A673 (cell line): ENCODE measurements at regions not wholly inside any gene's neighbourhood (a gene's known extent, or its start where the extent isn't known, plus 50 kb on each side); places are given as distances from the start of the nearest gene placed in this dataset.

ENCODE experiments used
- BruUV-seq: library from RNA; stranded (reverse); fragments of 400-500 nt; replicated peaks from 2 replicates; lab custom pipeline; 2021; lab: Mats Ljungman, UMichigan
- CTCF ChIA-PET: fragments of 300-600 bp; sonication (Branson Sonifier 250); formaldehyde crosslinking; loops from one replicate; lab custom pipeline; 2022; ENCODE audit warnings: antibody characterized with exemption; lab: Charles Lee
- POLR2A ChIA-PET: fragments of 300-600 bp; sonication (Branson Sonifier 250); formaldehyde crosslinking; loops from one replicate; lab custom pipeline; 2022; ENCODE audit warnings: antibody characterized with exemption; ENCODE audit not compliant: low non-redundant PET; lab: Charles Lee
- DNase-seq: peaks from one replicate; pipeline ENCODE4 v3.0.0-alpha.2; 2015; ENCODE audit warnings: low spot score
- H3K27ac ChIP-seq: fragments of 200-600 bp; sonication (generic); 2 replicates; pipeline ENCODE4 v1.5.1; 2016; ENCODE audit warnings: mixed run types, low read depth, mild to moderate bottlenecking, mixed read lengths, antibody characterized with exemption, low read length; ENCODE audit not compliant: poor library complexity, severe bottlenecking
- H3K27me3 ChIP-seq: fragments of 200-600 bp; sonication (generic); replicated peaks from 2 replicates; pipeline ENCODE4 v1.6.1; 2017; ENCODE audit warnings: mixed run types, low read depth, mild to moderate bottlenecking, mixed read lengths, antibody characterized with exemption, low read length; ENCODE audit not compliant: insufficient read depth, poor library complexity
- H3K36me3 ChIP-seq: fragments of 200-600 bp; sonication (generic); 2 replicates; pipeline ENCODE4 v1.6.1; 2016; ENCODE audit warnings: mixed run types, mild to moderate bottlenecking, mixed read lengths, antibody characterized with exemption, low read length; ENCODE audit not compliant: insufficient read depth, poor library complexity, severe bottlenecking
- H3K4me1 ChIP-seq: fragments of 200-600 bp; sonication (generic); 2 replicates; pipeline ENCODE4 v1.6.1; 2017; ENCODE audit warnings: mixed run types, mild to moderate bottlenecking, mixed read lengths, antibody characterized with exemption, low read length; ENCODE audit not compliant: insufficient read depth, poor library complexity, severe bottlenecking
- H3K4me3 ChIP-seq: fragments of 200-600 bp; sonication (generic); 2 replicates; pipeline ENCODE4 v1.5.1; 2016; ENCODE audit warnings: low read depth, mixed run types, mild to moderate bottlenecking, mixed read lengths, low read length; ENCODE audit not compliant: poor library complexity, severe bottlenecking
- H3K9me3 ChIP-seq: fragments of 200-600 bp; sonication (generic); 2 replicates; pipeline ENCODE4 v1.6.1; 2016; ENCODE audit warnings: mixed run types, low read depth, mild to moderate bottlenecking, mixed read lengths, antibody characterized with exemption, low read length; ENCODE audit not compliant: poor library complexity, severe bottlenecking
- EZH2 ChIP-seq: fragments of 200-600 bp; sonication (generic); IDR thresholded peaks from 2 replicates; pipeline ENCODE4 v1.6.1; 2017; ENCODE audit warnings: borderline replicate concordance, low read depth, mild to moderate bottlenecking, mixed read lengths, antibody characterized with exemption, low read length; ENCODE audit not compliant: poor library complexity, severe bottlenecking
- intact Hi-C: fragments of 100-400 bp; cut with micrococcal nuclease; formaldehyde crosslinking; loops from one replicate; pipeline ENCODE4 v1.10.0; 2022; ENCODE audit not compliant: unreplicated experiment
- TF ChIP-seq, protein P1 (sequence below): fragments of 300-800, 200-600 bp; sonication (generic); conservative IDR thresholded peaks from 2 replicates; pipeline ENCODE4 v1.5.1; 2017; ENCODE audit warnings: low read depth, mild to moderate bottlenecking, antibody characterized with exemption, low read length, moderate library complexity, mixed read lengths

DNA sequence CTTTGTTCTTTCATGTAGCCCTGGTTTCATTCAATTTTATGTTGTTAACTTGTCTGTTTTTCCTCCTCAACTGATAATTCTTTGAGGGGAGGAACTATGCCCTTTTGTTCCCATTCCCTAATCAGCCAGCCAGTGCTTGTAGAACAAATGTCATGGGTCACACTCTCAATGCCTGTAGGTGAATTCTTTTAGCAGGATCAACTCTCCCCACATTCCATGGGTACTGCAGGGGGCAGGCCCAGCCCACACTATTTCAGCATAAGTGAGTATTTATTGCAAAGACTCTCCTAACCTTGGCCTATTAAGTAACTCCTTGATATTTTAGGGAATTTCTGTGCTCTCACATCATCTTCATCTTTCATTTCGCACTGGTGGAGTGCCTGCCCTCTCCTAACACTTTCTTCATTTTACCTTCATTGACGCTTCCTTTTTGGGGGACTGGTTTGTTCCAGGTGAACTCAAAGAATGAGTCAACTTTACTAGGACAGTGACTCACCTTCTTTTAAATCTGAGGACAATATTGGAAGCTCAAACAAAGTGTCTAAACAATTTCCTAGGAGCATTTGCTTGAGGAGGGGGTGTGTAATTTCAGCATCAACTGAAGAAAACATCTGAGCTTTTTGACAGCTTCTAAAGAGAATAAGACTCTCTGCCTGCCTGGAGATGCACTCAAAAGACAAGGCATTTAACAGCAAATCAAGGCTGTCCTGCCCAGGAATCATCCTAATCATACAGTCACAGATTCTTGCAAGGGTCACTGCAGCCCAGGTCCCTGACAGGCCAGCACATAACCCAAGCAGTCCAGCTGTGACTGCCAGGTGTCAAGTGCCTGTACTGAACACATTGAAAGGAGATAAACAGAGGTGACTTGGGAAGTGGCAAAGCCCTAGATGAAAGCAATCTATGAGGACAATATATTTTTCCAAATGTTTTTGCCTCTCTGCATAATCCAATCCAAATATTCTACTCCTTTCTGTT lies 208.8 kb upstream of the ADRA1D start:
- no TSS peak for BruUV-seq
- CTCF ChIA-PET = no interaction called here
- Histone ChIP-seq H3K9me3 (no peaks in the 10 kb centered on the region), H3K27me3 (no peaks in the 10 kb centered on the region), H3K27ac (no peak overlapping the region), H3K36me3 (peaks cover 10% of the 10 kb centered on the region), H3K4me1 (no peaks in the 10 kb centered on the region), H3K4me3 (no peak overlapping the region)
- TF ChIP-seq EZH2 = no peak
- TF ChIP-seq, protein P1, sequence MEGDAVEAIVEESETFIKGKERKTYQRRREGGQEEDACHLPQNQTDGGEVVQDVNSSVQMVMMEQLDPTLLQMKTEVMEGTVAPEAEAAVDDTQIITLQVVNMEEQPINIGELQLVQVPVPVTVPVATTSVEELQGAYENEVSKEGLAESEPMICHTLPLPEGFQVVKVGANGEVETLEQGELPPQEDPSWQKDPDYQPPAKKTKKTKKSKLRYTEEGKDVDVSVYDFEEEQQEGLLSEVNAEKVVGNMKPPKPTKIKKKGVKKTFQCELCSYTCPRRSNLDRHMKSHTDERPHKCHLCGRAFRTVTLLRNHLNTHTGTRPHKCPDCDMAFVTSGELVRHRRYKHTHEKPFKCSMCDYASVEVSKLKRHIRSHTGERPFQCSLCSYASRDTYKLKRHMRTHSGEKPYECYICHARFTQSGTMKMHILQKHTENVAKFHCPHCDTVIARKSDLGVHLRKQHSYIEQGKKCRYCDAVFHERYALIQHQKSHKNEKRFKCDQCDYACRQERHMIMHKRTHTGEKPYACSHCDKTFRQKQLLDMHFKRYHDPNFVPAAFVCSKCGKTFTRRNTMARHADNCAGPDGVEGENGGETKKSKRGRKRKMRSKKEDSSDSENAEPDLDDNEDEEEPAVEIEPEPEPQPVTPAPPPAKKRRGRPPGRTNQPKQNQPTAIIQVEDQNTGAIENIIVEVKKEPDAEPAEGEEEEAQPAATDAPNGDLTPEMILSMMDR = no peak
- DNase-seq = no peak
- POLR2A ChIA-PET = no interaction called here
- intact Hi-C loops = no loop called here

DNA sequence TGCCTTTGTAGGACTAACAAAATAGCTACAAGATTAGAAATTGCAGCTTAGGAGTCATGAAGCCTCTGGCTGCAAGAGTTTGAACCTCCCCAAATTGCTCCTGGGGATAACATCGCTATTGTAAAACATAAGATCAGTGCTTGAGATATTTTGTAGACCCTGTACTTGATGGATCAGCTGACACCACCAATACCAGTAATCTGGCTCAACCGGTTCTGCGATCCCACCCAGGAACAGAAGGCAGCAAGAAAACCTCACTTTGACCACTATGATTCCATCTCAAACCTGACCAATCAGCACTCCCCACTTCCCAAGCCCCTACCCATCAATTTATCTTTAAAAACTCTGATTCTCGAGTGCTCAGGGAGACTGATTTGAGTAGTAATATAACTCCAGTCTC lies 206.9 kb upstream of the ADRA1D start:
- TF ChIP-seq EZH2 = no peak
- TF ChIP-seq, protein P1 = no peak
- Histone ChIP-seq H3K27ac (no peak overlapping the region), H3K27me3 (no peaks in the 10 kb centered on the region), H3K9me3 (no peaks in the 10 kb centered on the region), H3K36me3 (peaks cover 7% of the 10 kb centered on the region), H3K4me3 (no peak overlapping the region), H3K4me1 (peaks cover 11% of the 10 kb centered on the region)
- CTCF ChIA-PET = no interaction called here
- no TSS peak for BruUV-seq
- POLR2A ChIA-PET = no interaction called here
- DNase-seq = no peak
- intact Hi-C loops = no loop called here

DNA sequence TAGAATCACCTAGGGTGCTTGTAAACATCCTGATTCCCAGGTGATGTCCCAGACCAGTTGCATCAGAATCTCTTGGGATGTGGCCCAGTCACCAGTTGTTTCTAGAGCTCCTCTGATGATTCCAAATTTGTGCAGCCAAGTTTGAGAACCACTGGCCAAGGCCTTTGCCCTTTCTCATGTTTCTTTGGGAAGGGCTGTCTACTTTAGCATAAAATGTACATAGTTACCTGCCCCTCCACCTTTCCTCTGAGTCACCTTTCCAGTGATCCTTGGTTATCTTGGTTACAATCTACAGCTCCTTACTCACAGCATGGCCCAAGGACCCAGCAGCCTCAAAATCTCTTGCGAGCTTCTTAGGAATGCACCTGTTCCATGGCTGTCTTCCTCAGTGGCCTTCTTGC lies 206.2 kb upstream of the ADRA1D start:
- no TSS peak for BruUV-seq
- intact Hi-C loops = no loop called here
- Histone ChIP-seq H3K4me1 (peaks cover 18% of the 10 kb centered on the region), H3K36me3 (peaks cover 7% of the 10 kb centered on the region), H3K4me3 (no peak overlapping the region), H3K27ac (no peak overlapping the region), H3K9me3 (no peaks in the 10 kb centered on the region), H3K27me3 (no peaks in the 10 kb centered on the region)
- ChIA-PET POLR2A (no interaction called here), CTCF (no interaction called here)
- TF ChIP-seq, protein P1 = no peak
- TF ChIP-seq EZH2 = no peak
- DNase-seq = no peak
